ENCODE measurements at regions not wholly inside any gene's neighbourhood (a gene's known extent, or its start where the extent isn't known, plus 50 kb on each side); places are given as distances from the start of the nearest gene placed in this dataset.

GRCh38 chr12:13603953-13604352 is 377.4 kb downstream of the GRIN2B start:
- H3K27ac ChIP-seq (ENCODE audit: low read length): no peak overlapping the region
- no peaks in the 10 kb centered on the region for H3K4me1 ChIP-seq (ENCODE audit: control insufficient read depth, insufficient read depth, low read length)
- intact Hi-C loops (cut with micrococcal nuclease): no loop called here
- no peaks in the 10 kb centered on the region for H3K27me3 ChIP-seq (ENCODE audit: control insufficient read depth, insufficient read depth, low read length)
- no peak overlapping the region for H3K27ac Mint-ChIP-seq
- no peaks in the 10 kb centered on the region for H3K36me3 ChIP-seq (ENCODE audit: control insufficient read depth, insufficient read depth, low read length)
- H3K9me3 ChIP-seq (ENCODE audit: control insufficient read depth, insufficient read depth, low read length): no peaks in the 10 kb centered on the region
- H3K4me3 Mint-ChIP-seq: no peak overlapping the region
- H3K4me3 ChIP-seq (ENCODE audit: low read length): no peak overlapping the region
- WGBS (ENCODE audit: insufficient coverage): 96% methylated on average over 4 of the region's 5 CpGs
- peaks cover 0 to 2% of the 10 kb centered on the region in 2 donors for H3K9me3 Mint-ChIP-seq
- no peaks in the 10 kb centered on the region for H3K36me3 Mint-ChIP-seq
- no peak for DNase-seq
- no peaks in the 10 kb centered on the region for H3K27me3 Mint-ChIP-seq (ENCODE audit: low read depth in 2 of 2)
- no peak for TF ChIP-seq CTCF (IDR thresholded peaks at IDR 0.05)
- no peaks in the 10 kb centered on the region for H3K4me1 Mint-ChIP-seq
- no peak for ATAC-seq

- ATAC-seq (no peak), DNase-seq (no peak)
- H3K4me3 Mint-ChIP-seq: no peak overlapping the region
- intact Hi-C loops (cut with micrococcal nuclease): no loop called here
- Histone ChIP-seq H3K27ac (ENCODE audit: low read length) (no peak overlapping the region), H3K4me1 (ENCODE audit: control insufficient read depth, insufficient read depth, low read length) (no peaks in the 10 kb centered on the region), H3K4me3 (ENCODE audit: low read length) (no peak overlapping the region), H3K36me3 (ENCODE audit: control insufficient read depth, insufficient read depth, low read length) (no peaks in the 10 kb centered on the region), H3K9me3 (ENCODE audit: control insufficient read depth, insufficient read depth, low read length) (no peaks in the 10 kb centered on the region), H3K27me3 (ENCODE audit: control insufficient read depth, insufficient read depth, low read length) (no peaks in the 10 kb centered on the region)
- peaks cover 0 to 2% of the 10 kb centered on the region in 2 donors for H3K9me3 Mint-ChIP-seq
- no peaks in the 10 kb centered on the region for H3K36me3 Mint-ChIP-seq
- no peaks in the 10 kb centered on the region for H3K27me3 Mint-ChIP-seq (ENCODE audit: low read depth in 2 of 2)
- 80% methylated on average over 2 of the region's 2 CpGs for WGBS (ENCODE audit: insufficient coverage)
- H3K27ac Mint-ChIP-seq: no peak overlapping the region
- no peak for TF ChIP-seq CTCF (IDR thresholded peaks at IDR 0.05)
- no peaks in the 10 kb centered on the region for H3K4me1 Mint-ChIP-seq
Observed at GRCh38 chr12:13602172-13602571, 379.2 kb downstream of the GRIN2B start.

- WGBS (ENCODE audit: insufficient coverage): 86% methylated on average over 4 of the region's 4 CpGs
- TF ChIP-seq CTCF (IDR thresholded peaks at IDR 0.05): no peak
- no peaks in the 10 kb centered on the region for H3K27me3 Mint-ChIP-seq (ENCODE audit: low read depth in 2 of 2)
- Histone ChIP-seq H3K4me1 (ENCODE audit: control insufficient read depth, insufficient read depth, low read length) (no peaks in the 10 kb centered on the region), H3K27me3 (ENCODE audit: control insufficient read depth, insufficient read depth, low read length) (no peaks in the 10 kb centered on the region), H3K36me3 (ENCODE audit: control insufficient read depth, insufficient read depth, low read length) (no peaks in the 10 kb centered on the region), H3K27ac (ENCODE audit: low read length) (no peak overlapping the region), H3K4me3 (ENCODE audit: low read length) (no peak overlapping the region), H3K9me3 (ENCODE audit: control insufficient read depth, insufficient read depth, low read length) (no peaks in the 10 kb centered on the region)
- no peaks in the 10 kb centered on the region for H3K4me1 Mint-ChIP-seq
- ATAC-seq (no peak), DNase-seq (no peak)
- intact Hi-C loops (cut with micrococcal nuclease): no loop called here
- no peak overlapping the region for H3K27ac Mint-ChIP-seq
- H3K36me3 Mint-ChIP-seq: no peaks in the 10 kb centered on the region
- no peak overlapping the region for H3K4me3 Mint-ChIP-seq
- peaks cover 0 to 2% of the 10 kb centered on the region in 2 donors for H3K9me3 Mint-ChIP-seq
Observed at GRCh38 chr12:13599176-13599575, 382.2 kb downstream of the GRIN2B start.

- Histone ChIP-seq H3K27ac (ENCODE audit: low read length) (no peak overlapping the region), H3K36me3 (ENCODE audit: control insufficient read depth, insufficient read depth, low read length) (no peaks in the 10 kb centered on the region), H3K4me1 (ENCODE audit: control insufficient read depth, insufficient read depth, low read length) (no peaks in the 10 kb centered on the region), H3K9me3 (ENCODE audit: control insufficient read depth, insufficient read depth, low read length) (no peaks in the 10 kb centered on the region), H3K27me3 (ENCODE audit: control insufficient read depth, insufficient read depth, low read length) (no peaks in the 10 kb centered on the region), H3K4me3 (ENCODE audit: low read length) (no peak overlapping the region)
- WGBS (ENCODE audit: insufficient coverage): 97% methylated on average over 2 of the region's 2 CpGs
- Mint-ChIP-seq H3K27ac (no peak overlapping the region), H3K36me3 (no peaks in the 10 kb centered on the region), H3K9me3 (peaks cover 0 to 2% of the 10 kb centered on the region in 2 donors), H3K4me3 (no peak overlapping the region), H3K27me3 (ENCODE audit: low read depth in 2 of 2) (no peaks in the 10 kb centered on the region), H3K4me1 (no peaks in the 10 kb centered on the region)
- no peak for TF ChIP-seq CTCF (IDR thresholded peaks at IDR 0.05)
- intact Hi-C loops (cut with micrococcal nuclease): no loop called here
- DNase-seq (no peak), ATAC-seq (no peak)
Observed at GRCh38 chr12:13597837-13598236, 383.6 kb downstream of the GRIN2B start.
